ENCODE measurements at regions not wholly inside any gene's neighbourhood (a gene's known extent, or its start where the extent isn't known, plus 50 kb on each side); places are given as distances from the start of the nearest gene placed in this dataset.

- no peaks in the 10 kb centered on the region for H3K27me3 ChIP-seq (replicated peaks; ENCODE audit: insufficient read depth)
- TF ChIP-seq CTCF (IDR thresholded peaks at IDR 0.05) (no peak), POLR2AphosphoS5 (IDR thresholded peaks at IDR 0.05) (no peak), POLR2A (IDR thresholded peaks at IDR 0.05) (no peak)
- H3K4me1 ChIP-seq (replicated peaks) = no peaks in the 10 kb centered on the region
- H3K9me3 ChIP-seq = no peaks in the 10 kb centered on the region
- no peak overlapping the region for H3K27ac ChIP-seq
- H3K4me3 ChIP-seq = no peak overlapping the region
- intact Hi-C loops (cut with DNase I) = no loop called here
- WGBS = 66% methylated on average over 2 of the region's 2 CpGs
- DNase-seq (ENCODE audit: low spot score) = no peak
- no peaks in the 10 kb centered on the region for H3K36me3 ChIP-seq
Measured at GRCh38 chr2:164006704-164007103, 270.9 kb upstream of the FIGN start.

GRCh38 chr2:164000176-164000575 is 264.4 kb upstream of the FIGN start:
- Histone ChIP-seq H3K4me3 (no peak overlapping the region), H3K27me3 (replicated peaks; ENCODE audit: insufficient read depth) (no peaks in the 10 kb centered on the region), H3K9me3 (no peaks in the 10 kb centered on the region), H3K27ac (no peak overlapping the region), H3K4me1 (replicated peaks) (no peaks in the 10 kb centered on the region), H3K36me3 (no peaks in the 10 kb centered on the region)
- WGBS = 65% methylated on average over 2 of the region's 2 CpGs
- DNase-seq (ENCODE audit: low spot score) = no peak
- TF ChIP-seq CTCF (IDR thresholded peaks at IDR 0.05) (no peak), POLR2A (IDR thresholded peaks at IDR 0.05) (no peak), POLR2AphosphoS5 (IDR thresholded peaks at IDR 0.05) (no peak)
- intact Hi-C loops (cut with DNase I) = no loop called here

- Histone ChIP-seq H3K4me1 (replicated peaks) (no peaks in the 10 kb centered on the region), H3K27ac (no peak overlapping the region), H3K36me3 (no peaks in the 10 kb centered on the region), H3K4me3 (no peak overlapping the region), H3K27me3 (replicated peaks; ENCODE audit: insufficient read depth) (no peaks in the 10 kb centered on the region), H3K9me3 (no peaks in the 10 kb centered on the region)
- no peak for TF ChIP-seq POLR2AphosphoS5 (IDR thresholded peaks at IDR 0.05)
- TF ChIP-seq POLR2A (IDR thresholded peaks at IDR 0.05) = no peak
- TF ChIP-seq CTCF (IDR thresholded peaks at IDR 0.05) = no peak
- intact Hi-C loops (cut with DNase I) = no loop called here
- DNase-seq (ENCODE audit: low spot score) = no peak
- whole genome bisulfite sequencing = 59% methylated on average over 4 of the region's 4 CpGs
Measured at GRCh38 chr2:163997466-163997865, 261.7 kb upstream of the FIGN start.

- intact Hi-C loops (cut with DNase I) = no loop called here
- no peaks in the 10 kb centered on the region for H3K9me3 ChIP-seq
- no peaks in the 10 kb centered on the region for H3K36me3 ChIP-seq
- H3K27ac ChIP-seq = no peak overlapping the region
- 24% methylated on average over 2 of the region's 2 CpGs for WGBS
- no peaks in the 10 kb centered on the region for H3K27me3 ChIP-seq (replicated peaks; ENCODE audit: insufficient read depth)
- H3K4me1 ChIP-seq (replicated peaks) = no peaks in the 10 kb centered on the region
- DNase-seq (ENCODE audit: low spot score) = no peak
- no peak for TF ChIP-seq POLR2A (IDR thresholded peaks at IDR 0.05)
- no peak overlapping the region for H3K4me3 ChIP-seq
Measured at GRCh38 chr2:163990541-163990940, 254.7 kb upstream of the FIGN start.

GRCh38 chr2:163990101-163990500 is 254.3 kb upstream of the FIGN start:
- Histone ChIP-seq H3K36me3 (no peaks in the 10 kb centered on the region), H3K27ac (no peak overlapping the region), H3K9me3 (no peaks in the 10 kb centered on the region), H3K4me3 (no peak overlapping the region), H3K27me3 (replicated peaks; ENCODE audit: insufficient read depth) (no peaks in the 10 kb centered on the region), H3K4me1 (replicated peaks) (no peaks in the 10 kb centered on the region)
- 79% methylated on average over 4 of the region's 4 CpGs for WGBS
- no peak for TF ChIP-seq CTCF (IDR thresholded peaks at IDR 0.05)
- no peak for TF ChIP-seq POLR2A (IDR thresholded peaks at IDR 0.05)
- no peak for TF ChIP-seq POLR2AphosphoS5 (IDR thresholded peaks at IDR 0.05)
- intact Hi-C loops (cut with DNase I) = no loop called here
- no peak for DNase-seq (ENCODE audit: low spot score)
